ENCODE measurements at regions not wholly inside any gene's neighbourhood (a gene's known extent, or its start where the extent isn't known, plus 50 kb on each side); places are given as distances from the start of the nearest gene placed in this dataset.

DNA sequence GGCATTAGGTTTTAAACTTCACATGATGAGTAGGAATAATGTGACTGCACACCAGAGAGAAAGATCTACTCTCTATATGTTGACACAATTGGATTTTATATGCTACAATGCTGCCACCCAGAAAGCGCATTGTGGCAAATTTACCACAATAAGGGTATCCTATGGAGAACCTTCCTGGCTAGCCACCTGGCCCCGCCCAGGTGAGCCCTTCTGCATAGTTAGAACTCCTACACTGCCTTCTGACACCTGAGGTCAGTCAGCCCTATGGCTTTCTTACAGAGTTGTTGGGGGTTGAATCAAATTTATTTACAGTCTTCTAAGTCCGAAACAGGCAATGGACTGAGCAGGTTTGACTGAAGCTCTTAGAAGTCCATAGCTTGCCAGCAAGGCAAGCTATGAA, 153.8 kb upstream of the S100G start:
- DNase-seq (ENCODE audit: low read depth), result no peak

DNA sequence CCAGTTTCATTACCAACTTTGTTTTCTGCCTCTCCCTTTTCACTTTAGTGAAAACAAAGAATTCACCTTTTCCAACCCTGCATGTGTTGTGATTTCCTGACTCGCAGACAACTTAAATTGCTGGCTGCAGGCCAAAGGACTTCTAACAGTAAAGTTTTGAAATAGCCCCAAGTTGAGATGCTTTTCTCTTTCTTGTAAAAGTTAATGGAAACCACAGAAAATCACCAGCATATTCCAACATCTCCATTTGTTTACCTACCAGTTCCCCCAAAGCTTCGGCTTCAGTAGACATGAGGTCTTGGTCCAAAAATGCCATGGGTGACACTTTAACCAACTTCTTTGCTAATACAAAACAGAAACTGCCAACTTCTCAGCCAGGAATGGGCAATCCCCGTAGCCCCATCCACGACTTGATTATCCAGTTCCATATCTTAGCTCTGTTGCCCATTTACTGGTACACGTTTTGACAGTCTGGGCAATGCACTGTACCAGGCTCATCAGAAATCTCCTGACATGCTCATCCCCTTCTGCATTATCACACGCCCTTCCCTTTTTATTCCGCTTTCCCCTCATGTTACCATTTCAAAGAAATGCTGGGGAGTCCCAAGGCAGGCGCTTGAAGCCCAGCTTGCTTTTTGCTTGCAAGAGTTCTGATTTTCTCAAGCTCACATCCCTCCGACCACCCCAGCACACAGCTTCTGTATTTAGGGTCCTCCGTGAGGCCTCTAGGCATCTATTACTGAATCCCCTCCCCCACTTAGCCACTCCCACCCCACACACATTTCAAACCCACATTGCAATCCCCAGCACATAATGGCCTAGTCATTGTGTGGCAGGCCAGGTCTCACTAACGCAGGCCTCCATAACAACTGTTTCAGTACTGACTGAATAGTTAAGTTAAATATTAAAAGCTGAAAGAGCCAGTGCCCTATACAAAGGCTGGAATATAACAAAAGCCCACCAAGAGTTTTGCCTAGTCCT, 137.9 kb upstream of the S100G start:
- peak; percentile 15 for DNase-seq (ENCODE audit: low read depth)

DNA sequence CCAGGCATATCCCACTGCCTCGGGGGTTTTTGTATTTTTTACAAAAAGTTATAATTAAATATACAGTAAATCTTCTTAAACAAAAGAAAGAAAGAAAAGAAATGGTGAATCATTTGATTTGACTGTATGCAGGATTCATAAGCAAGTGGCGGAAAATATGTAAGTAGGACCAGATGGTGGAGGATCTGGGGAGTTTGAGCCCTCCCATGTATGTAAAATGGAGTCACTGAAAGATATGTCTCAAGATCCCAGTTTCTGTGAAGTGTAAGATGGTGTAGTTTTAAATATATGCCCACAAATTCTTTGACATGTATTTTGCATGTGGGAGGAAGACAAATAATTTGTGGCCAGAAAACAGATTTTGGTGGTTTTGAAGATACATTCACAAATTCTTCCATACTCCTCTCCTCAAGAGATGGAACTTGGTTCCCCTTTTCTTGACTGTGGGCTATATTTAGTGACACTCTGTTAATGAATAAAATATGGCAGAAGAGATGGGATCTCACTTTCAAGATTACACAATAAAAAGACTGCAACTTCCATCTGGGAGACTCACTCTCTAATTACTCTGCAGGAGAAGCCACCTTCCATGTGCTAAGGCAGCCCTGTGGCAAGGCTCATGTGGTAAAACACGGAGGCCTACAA, 133.6 kb upstream of the S100G start:
- peak; percentile 49 for DNase-seq (ENCODE audit: low read depth)

DNA sequence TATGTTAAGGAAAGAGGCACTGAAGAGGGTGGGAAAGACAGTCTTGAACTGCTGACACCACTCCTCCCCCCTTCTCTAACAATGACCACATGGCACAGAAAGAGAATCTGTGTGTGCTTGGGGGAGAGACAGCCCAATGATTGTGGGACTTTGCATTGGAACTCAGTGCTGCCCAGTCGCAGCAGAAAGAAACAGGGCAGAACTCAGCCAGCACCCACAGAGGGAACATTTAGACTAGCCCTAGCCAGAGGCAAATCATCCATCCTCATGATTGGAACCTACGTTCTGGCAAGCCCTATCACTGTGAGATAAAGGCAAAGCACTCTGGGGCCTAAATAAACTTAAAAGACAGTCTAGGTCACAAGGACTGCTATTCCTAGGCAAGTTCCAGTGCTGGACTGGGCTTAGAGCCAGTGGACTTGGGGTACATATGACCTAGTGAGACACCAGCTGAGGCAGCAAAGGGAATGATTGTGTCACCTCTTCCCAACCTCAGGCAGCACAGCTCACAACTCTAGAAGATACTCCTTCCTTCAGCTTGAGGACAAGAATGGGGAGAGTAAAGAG, 132.8 kb upstream of the S100G start:
- DNase-seq (ENCODE audit: low read depth), result peak; percentile 1

DNA sequence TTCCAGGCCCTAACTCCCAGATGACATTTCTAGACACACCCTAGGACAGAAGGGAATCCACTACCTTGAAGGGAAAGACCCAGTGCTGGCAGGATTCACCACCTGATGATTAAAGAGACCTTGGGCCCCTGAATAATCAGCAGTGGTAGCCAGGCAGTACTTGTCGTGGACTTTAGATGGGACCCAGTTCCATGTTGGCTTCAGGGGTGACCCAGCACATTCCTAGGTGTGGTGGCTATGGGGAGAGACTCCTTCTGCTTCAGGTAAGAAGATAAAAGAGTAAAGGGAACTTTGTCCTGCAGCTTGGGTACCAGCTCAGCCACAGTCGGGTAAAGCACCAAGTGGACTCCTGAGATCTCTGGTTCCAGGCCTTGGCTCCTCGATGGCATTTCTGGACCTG, 131.8 kb upstream of the S100G start:
- DNase-seq (ENCODE audit: low read depth), result no peak

DNA sequence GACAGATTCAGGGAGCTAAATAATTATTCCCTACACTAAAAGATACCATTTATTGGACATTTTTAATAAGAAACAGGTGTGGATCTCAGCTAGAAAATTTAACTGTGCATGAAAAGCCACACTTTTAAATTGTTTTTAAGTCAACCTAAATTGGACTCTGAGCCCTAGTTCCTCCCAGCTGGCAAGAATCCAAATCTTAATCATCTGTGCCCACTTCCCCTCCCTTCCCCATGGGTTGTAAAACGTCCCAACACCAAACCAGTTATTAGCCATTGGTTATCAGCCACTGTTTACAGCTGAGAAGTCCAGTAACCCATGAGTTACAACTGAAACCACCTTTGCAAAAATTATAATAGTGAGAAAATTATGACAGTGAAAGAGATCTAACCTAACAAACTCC, 125.6 kb upstream of the S100G start:
- no peak for DNase-seq (ENCODE audit: low read depth)

DNA sequence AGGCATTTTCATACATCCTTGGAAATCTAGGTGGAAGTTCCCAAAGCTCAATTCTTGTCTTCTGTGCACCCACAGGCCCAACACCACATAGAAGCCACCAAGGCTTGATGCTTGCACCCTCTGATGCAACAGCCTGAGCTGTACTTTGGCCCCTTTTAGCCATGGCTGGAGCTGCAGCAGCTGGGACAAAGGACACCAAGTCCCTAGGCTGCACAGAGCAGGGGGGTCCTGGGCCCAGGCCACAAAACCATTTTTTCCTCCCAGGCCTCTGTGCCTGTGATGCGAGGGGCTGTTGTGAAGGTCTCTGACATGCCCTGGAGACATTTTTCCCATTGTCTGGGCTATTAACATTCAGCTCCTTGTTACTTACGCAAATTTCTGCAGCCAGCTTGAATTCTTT, 124.0 kb upstream of the S100G start:
- no peak for DNase-seq (ENCODE audit: low read depth)

DNA sequence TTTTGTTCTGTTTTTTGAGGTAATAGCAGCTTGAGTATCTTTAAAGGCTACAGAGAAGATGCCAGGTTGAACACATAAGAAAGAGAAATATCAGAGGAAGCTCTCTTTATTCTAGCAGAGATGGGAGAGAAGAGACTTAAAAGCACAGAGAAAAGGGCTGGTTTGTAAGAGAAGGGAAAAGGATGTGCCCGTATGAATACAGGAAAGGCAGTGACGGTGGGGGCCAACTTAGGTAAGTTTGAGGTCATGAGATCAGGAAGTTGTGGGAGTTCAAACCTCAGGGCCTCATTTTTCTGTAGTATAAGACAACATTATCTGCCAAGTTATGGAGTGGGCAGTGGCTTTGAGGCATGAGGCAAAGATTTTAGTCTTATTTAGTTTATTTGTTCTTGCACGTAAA, 121.3 kb upstream of the S100G start:
- no peak for DNase-seq (ENCODE audit: low read depth)
